ENCODE measurements at regions not wholly inside any gene's neighbourhood (a gene's known extent, or its start where the extent isn't known, plus 50 kb on each side); places are given as distances from the start of the nearest gene placed in this dataset.

GRCh38 chr2:138906549-138906948, 126.4 kb upstream of the NXPH2 start:
- no peaks in the 10 kb centered on the region for H3K36me3 ChIP-seq (ENCODE audit: control insufficient read depth, insufficient read depth, low read length)
- no peak overlapping the region for H2AFZ ChIP-seq (ENCODE audit: low read depth, low read length)
- no peak overlapping the region for H3K27ac ChIP-seq (ENCODE audit: extremely low read depth, low read depth, low read length)
- H3K4me1 ChIP-seq (replicated peaks in 1 of 2; ENCODE audit: control insufficient read depth in 2 of 2, insufficient read depth in 2 of 2, low read length in 2 of 2): no peaks in the 10 kb centered on the region
- 0% methylated on average over 2 of the region's 2 CpGs for WGBS (ENCODE audit: insufficient coverage, low coverage, missing lambda C conversion rate)
- in situ Hi-C loops (cut with MboI) (no loop called here), intact Hi-C loops (cut with micrococcal nuclease) (no loop called here)
- no peak for ATAC-seq
- DNase-seq (ENCODE audit: extremely low read depth in 1 of 4, low spot score in 3 of 4): no peak
- no peak overlapping the region for H3K4me2 ChIP-seq (ENCODE audit: insufficient read depth, low read length)
- TF ChIP-seq, protein P1, sequence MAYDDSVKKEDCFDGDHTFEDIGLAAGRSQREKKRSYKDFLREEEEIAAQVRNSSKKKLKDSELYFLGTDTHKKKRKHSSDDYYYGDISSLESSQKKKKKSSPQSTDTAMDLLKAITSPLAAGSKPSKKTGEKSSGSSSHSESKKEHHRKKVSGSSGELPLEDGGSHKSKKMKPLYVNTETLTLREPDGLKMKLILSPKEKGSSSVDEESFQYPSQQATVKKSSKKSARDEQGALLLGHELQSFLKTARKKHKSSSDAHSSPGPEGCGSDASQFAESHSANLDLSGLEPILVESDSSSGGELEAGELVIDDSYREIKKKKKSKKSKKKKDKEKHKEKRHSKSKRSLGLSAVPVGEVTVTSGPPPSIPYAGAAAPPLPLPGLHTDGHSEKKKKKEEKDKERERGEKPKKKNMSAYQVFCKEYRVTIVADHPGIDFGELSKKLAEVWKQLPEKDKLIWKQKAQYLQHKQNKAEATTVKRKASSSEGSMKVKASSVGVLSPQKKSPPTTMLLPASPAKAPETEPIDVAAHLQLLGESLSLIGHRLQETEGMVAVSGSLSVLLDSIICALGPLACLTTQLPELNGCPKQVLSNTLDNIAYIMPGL (CRISPR knock-in tag; IDR thresholded peaks at IDR 0.05): no peak
- TF ChIP-seq AFF4 (CRISPR knock-in tag; IDR thresholded peaks at IDR 0.05) (no peak), U2AF1 (optimal IDR thresholded peaks at IDR 0.05; ENCODE audit: low read depth, low read length) (no peak)
- H3K79me2 ChIP-seq (ENCODE audit: control insufficient read depth, insufficient read depth, low read length): no peaks in the 10 kb centered on the region
- no peaks in the 10 kb centered on the region for H4K20me1 ChIP-seq (replicated peaks; ENCODE audit: control insufficient read depth, insufficient read depth, low read length)
- ChIA-PET POLR2A (no interaction called here), CTCF (ENCODE audit: low intra/inter-chr PET ratio) (no interaction called here)
- no peaks in the 10 kb centered on the region for H3K9me1 ChIP-seq (ENCODE audit: control insufficient read depth, insufficient read depth, low read length)
- no peak for FAIRE-seq
- H3K4me3 ChIP-seq: no peak overlapping the region
- H3K9me3 ChIP-seq (replicated peaks; ENCODE audit: control insufficient read depth, insufficient read depth, low read depth, low read length): no peaks in the 10 kb centered on the region
- no peaks in the 10 kb centered on the region for H3K27me3 ChIP-seq (ENCODE audit: control insufficient read depth in 2 of 2, insufficient read depth in 2 of 2, low read length in 2 of 2)
- no TSS peak for BruUV-seq (replicated peaks)
- no peak overlapping the region for H3K9ac ChIP-seq (ENCODE audit: insufficient read depth in 1 of 2, low read depth in 2 of 2, low read length in 2 of 2)
